ENCODE measurements at regions not wholly inside any gene's neighbourhood (a gene's known extent, or its start where the extent isn't known, plus 50 kb on each side); places are given as distances from the start of the nearest gene placed in this dataset.

- TF ChIP-seq EZH2 (IDR thresholded peaks at IDR 0.05; ENCODE audit: low read depth): no peak
- no peak for TF ChIP-seq CTCF (conservative IDR thresholded peaks at IDR 0.05)
Measured at GRCh38 chr20:40434122-40434521, 254.9 kb downstream of the MAFB start.
